ENCODE measurements at regions not wholly inside any gene's neighbourhood (a gene's known extent, or its start where the extent isn't known, plus 50 kb on each side); places are given as distances from the start of the nearest gene placed in this dataset.

GRCh38 chr2:120461546-120462537 is 115.9 kb downstream of the INHBB start:
- no peak for DNase-seq

- no peak for DNase-seq
Observed at GRCh38 chr2:120463527-120463926, 117.6 kb downstream of the INHBB start.

DNA sequence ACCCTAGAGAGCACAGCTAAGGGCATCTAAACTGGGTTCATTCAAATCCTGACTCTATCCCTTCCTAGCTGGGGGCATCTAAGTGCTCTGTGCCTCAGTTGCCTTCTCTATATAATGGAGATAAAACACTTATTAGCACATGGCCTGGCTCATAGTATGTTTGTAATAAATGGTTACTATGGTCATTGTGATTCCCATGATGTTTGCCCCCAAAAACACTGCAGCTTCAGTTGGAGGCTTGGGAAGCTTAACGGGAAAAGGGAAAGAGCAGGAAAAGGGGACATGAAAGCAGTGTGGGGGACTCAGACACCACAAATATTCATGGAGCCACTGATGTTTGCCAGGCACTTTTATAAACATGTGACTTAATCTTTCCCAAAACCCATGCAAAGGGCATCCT is 118.1 kb downstream of the INHBB start:
- no peak for DNase-seq

DNA sequence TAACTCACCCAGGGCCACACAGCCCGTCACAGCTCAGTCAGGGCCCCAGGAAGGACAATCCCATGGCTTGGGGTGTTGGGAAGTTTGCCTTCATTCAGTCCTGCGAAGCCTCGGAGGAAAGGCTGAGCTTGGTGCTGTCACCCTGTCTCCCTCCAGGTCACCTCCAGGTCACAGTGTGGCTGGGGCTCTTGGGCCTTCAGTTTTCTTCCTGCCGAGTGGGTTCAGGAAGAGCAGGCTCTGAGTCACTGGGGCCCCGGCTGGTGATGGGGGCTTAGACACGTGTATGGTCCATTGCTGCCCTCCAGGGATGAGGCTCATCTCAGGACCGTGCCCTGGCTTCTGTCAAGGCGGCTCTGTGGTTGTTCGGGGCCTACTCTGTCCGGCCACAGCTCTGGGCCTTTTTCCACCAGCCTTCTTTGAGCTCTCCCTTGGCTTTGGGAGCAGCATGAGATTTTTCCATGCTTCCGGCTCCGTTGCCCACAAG is 118.6 kb downstream of the INHBB start:
- DNase-seq, result no peak

DNA sequence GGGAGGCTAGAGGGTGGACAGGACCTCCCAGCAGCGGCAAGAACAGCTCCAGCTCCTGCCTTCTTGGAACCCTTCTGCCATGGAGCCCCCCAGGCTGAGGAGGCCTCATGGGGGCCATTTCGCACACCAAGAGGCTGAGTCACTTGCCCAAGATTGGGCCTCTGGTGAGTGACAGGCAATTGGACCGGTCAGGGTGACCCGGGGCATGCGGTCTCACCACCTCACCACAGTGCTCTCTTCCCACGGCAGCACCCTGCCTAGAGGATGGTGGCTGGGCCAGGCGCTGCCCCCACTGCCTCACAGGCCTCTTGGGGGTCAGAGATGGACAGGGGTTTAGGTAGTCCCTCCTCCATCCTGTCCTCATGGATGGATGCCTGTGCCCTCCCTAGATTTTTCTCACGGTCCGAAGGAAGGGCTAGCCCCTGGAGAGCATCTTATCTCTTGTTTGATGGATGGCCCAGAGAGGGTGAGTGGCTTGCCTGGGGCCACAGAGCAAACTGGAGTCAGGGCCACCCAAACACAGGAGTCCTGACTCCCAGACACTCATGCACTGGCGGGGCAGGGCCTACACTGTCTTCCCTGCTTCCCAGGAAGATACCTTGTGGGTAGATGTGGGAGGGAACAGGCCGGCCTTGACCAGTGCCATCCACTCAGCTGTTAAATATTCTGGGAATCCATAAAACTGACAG is 119.2 kb downstream of the INHBB start:
- no peak for DNase-seq

DNA sequence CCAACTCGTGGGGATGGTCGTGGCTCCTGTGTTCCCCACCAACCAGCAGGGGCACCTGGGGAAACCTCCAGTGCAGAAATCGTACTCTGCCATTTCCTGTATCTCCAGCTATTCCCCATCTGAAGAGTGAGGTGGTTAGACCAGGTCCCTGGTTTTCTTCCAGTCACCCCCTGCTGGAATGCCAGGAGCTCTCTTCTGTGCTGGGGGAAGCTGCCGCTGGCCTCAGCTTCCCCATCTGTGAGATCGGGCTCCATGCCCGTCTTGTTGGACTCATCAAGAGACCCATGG is 119.7 kb downstream of the INHBB start:
- DNase-seq, result no peak

- no peak for DNase-seq
Observed at GRCh38 chr2:120465989-120466703, 120.2 kb downstream of the INHBB start.

- DNase-seq, result no peak
Observed at GRCh38 chr2:120466704-120467054, 120.7 kb downstream of the INHBB start.

- DNase-seq, result no peak
Observed at GRCh38 chr2:120468136-120468535, 122.2 kb downstream of the INHBB start.

GRCh38 chr2:120469426-120469825 is 123.5 kb downstream of the INHBB start:
- DNase-seq, result no peak

- no peak for DNase-seq
Observed at GRCh38 chr2:120470041-120470965, 124.4 kb downstream of the INHBB start.

DNA sequence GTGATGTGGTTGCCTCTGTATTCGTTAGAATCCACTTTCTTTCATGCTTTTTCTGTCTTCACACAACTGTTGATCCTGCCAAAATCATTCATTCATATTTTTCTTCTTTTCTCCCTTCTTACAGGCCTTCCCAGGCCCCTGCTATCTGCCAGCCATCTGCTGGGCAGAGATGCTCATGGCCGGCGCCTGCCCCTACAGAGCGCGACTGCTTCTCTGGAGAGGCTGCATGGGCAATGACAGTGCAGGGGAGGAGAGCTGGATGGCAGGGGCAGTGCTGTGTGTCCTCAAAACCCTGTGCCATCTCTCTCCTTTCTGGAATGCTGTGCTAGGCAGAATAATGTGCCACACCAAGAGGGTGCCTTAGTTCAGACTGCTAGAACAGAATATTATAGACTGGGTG is 125.2 kb downstream of the INHBB start:
- DNase-seq, result no peak

DNA sequence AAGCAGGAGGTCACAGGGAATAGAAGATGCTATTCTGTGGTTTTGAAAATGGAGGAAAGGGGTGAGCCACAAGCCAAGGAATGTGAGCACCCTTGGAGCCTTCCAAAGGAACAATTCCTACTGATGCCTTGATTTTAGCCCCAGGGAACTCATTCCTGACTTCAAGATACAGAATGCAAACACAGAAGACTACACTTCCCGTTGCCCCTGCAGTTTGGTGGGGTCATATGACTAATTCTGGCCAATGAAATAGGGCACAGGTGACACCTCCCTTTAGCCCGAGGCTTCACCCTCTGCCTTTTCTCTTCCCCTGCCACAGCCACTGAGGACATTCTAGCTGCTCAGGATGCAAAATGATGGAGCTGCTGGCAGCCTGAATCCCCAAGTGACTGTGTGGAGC is 126.1 kb downstream of the INHBB start:
- DNase-seq, result no peak

DNA sequence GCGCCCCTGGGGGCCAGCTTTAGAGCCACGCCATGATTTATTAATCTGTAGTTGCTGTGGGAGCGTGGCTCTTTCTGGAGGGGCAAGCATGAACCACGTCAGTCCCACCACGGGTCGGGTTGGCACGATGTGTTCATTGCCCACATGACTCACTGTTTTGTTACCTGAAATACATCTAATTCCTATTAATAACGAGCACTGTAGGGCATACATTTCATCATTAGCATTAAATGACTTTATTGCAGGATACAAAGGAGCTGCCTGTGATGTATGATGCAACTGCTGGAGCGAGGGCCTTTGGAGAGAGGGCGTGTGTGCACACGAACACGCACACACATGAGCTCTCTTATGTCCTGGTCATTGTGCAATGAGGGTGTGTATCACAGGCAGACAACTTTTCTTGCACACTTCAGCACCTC is 127.0 kb downstream of the INHBB start:
- no peak for DNase-seq

DNA sequence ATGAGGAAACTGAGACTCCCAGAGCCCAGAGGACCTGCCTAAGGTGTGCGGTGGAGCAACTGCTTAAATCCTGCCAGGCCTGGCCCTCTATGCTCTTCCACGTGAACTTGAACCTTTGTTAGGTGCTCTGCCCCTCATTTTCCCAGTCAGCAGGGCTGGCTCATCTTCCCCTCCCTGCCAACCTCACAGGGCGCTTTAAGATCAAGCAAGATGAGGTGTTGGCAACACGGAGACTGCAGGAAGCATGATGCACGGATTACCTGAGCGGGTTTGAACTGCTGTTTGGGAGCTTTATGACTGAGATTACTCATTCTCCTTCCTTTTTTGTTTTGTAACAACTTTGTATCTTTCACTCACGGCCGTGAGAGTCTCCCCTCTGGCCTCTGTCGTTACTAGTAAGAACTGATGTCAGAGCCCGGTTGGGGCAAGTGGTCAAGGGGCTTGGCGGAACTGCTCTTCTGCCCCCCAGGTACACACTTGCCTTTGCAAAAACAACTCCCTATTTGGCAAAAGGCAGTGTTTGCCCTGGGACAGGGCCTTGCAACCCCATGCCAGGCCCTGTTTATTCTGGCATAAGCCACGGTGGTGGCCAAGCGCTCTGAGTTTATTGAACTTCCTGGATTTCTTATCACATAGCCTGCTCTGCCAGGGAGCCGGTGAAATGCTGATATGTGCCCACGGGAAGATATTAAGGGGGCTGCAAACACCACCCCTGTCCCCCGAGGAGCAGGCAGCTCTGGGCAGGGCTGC is 127.8 kb downstream of the INHBB start:
- DNase-seq, result no peak

- DNase-seq, result no peak
Observed at GRCh38 chr2:120474486-120474885, 128.6 kb downstream of the INHBB start.

- DNase-seq, result no peak
Observed at GRCh38 chr2:120476141-120476540, 130.2 kb downstream of the INHBB start.

DNA sequence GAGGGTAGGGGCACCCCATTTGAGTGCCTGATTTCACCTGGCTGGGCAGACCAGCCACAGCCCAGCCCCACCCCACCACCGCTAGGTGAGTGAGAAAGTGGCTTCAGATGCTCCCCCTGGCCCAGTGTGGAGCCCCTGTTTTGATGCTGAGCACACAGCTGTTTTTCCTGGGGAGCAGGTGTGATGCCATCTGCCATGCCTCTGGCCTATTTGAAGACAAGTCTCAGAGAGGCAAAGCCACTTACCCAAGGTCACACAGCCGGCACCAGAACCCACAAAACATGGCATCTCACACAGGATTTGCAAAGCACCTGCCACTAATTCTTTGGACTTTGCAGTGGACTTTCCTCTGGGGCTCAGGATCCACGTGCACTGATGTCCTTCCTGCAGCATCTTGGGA is 131.3 kb downstream of the INHBB start:
- DNase-seq, result no peak

DNA sequence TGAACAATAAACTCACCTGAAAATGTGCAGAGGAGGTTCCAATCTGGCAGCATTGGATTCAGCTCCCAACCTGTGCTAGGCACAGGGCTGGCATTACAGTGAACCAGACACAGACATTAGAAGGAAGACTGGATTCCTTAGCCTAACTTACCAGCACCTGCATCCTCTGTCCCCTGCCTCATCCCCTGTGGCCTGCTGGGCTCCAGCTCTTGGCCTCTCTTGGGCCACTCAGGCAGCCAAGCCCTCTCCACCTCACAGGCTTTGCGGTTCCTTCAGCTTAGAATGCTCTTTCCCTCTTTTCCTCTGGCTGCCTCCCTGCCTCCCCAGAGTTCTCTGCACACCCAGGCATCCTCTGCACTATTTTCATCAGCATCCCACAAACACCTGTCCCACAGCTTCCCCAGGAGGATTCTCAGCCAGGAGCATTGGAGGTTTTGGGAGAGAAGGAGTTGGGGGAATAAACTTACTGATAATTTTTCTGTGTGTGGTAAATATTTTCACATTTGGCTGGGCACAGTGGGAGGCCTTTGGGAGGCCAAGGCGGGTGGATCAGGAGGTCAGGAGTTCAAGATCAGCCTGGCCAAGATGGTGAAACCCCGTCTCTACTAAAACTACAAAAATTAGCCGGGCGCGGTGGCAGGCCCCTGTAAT is 132.0 kb downstream of the INHBB start:
- no peak for DNase-seq

DNA sequence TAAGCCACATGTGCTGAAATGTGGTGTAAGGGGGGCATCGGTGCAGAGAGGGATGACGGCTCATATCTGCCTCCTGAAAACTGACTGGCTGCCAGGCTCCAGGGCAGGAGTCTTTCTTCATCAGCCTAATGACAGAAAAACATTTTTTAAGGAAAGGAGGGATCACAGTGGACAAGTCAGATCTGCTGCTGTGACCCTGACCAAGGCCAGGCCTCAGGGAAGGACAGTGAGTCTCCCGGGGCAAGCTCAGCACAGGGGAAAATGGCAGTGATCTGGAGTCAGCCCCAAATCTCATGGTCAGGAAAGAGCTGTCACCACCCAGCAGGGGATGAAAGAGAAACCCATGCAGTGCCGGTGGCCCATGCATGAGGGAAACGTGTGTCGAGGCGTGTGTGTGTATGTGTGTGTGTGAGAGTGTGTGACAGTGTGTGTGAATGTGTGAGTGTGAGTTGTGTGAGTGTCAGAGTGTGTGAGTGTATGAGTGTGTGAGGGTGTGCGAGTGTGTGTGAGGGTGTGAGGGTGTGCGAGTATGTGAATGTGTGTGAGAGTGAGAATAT is 134.5 kb downstream of the INHBB start:
- DNase-seq, result no peak

DNA sequence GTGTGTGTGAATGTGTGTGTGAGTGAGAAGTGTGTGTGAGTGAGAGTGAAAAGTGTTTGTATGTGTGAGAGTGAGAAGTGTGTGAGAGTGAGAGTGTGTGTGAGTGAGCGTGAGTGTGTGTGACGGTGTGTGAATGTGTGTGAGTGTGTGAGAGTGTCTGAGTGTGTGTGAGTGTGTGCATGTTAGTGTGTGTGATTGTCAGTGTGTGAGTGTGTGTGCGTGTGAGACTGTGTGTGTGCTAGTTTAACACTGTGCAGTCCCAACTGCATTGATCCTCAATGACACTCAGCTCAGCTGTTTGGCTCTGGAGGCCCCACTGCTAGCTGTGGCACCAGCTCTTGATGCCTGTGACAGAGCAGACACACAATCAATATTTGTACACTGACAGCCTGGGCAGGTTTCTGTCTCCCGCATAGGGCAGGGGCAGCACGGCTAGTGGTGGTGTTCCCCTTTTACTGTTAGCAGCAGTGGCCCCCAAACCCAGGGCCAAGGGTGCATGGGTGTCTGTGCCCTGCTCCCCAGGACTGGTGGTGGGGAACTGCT is 135.0 kb downstream of the INHBB start:
- DNase-seq, result no peak

Measured in activated CD4-positive, alpha-beta T cell treated with anti-CD3 and anti-CD28 coated beads for 48 hours (primary cell).